Esophagus squamous epithelium (tissue), 4 donors: ENCODE measurements at regions not wholly inside any gene's neighbourhood (a gene's known extent, or its start where the extent isn't known, plus 50 kb on each side); places are given as distances from the start of the nearest gene placed in this dataset.

ENCODE experiments used
- POLR2A ChIP-seq, 4 donors: fragments of 450-650 bp; IDR thresholded peaks; one replicate each; pipeline ENCODE4 v1.6.1; 2017; ENCODE audit warnings: antibody characterized with exemption in 4 of 4, mild to moderate bottlenecking in 4 of 4, moderate library complexity in 3 of 4
- TF ChIP-seq, protein P1 (sequence below), 6 experiments: fragments of 450-650 bp in 4 of 6; fragments of 200-600 bp in 2 of 6; sonication (generic) in 2 of 6; IDR thresholded peaks; one replicate each; pipeline ENCODE4 v1.5.1; 2016 to 2019; ENCODE audit warnings: antibody characterized with exemption in 6 of 6, mild to moderate bottlenecking in 4 of 6, moderate library complexity in 4 of 6

DNA sequence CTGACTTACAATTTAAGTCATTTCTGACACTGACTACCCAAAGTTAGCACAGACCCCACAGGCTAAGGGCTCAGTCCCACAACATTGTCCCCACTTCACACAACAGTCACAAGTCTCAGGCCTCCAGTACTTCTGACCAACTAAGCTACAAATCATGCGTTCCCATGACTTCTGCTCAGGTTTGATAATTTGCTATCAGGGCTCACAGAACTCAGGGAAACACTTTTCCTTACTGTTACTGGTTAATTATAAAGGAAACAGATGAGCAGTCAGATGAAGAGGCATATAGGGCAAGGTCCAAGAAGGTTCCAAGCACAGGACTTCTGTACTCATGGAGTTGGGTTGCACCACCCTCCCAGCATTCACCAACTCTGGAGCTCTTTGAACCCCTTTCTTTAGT is 151.2 kb upstream of the TNR start:
- TF ChIP-seq, protein P1, sequence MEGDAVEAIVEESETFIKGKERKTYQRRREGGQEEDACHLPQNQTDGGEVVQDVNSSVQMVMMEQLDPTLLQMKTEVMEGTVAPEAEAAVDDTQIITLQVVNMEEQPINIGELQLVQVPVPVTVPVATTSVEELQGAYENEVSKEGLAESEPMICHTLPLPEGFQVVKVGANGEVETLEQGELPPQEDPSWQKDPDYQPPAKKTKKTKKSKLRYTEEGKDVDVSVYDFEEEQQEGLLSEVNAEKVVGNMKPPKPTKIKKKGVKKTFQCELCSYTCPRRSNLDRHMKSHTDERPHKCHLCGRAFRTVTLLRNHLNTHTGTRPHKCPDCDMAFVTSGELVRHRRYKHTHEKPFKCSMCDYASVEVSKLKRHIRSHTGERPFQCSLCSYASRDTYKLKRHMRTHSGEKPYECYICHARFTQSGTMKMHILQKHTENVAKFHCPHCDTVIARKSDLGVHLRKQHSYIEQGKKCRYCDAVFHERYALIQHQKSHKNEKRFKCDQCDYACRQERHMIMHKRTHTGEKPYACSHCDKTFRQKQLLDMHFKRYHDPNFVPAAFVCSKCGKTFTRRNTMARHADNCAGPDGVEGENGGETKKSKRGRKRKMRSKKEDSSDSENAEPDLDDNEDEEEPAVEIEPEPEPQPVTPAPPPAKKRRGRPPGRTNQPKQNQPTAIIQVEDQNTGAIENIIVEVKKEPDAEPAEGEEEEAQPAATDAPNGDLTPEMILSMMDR (IDR thresholded peaks at IDR 0.05), result no peak
- no peak for TF ChIP-seq POLR2A (IDR thresholded peaks at IDR 0.05)
